GM21423 (cell line): ENCODE measurements at regions not wholly inside any gene's neighbourhood (a gene's known extent, or its start where the extent isn't known, plus 50 kb on each side); places are given as distances from the start of the nearest gene placed in this dataset.
"Not testable (repeated sequence)": the region's sequence is repeated elsewhere in the genome, so short reads cannot be mapped to it uniquely, and the experiment has no call there.

Source experiments
- ATAC-seq: cut with Tn5 transposase; IDR thresholded peaks from one replicate; pipeline ENCODE4 v1.9.1; 2021; ENCODE audit warnings: mild to moderate bottlenecking, moderate library complexity; ENCODE audit not compliant: unreplicated experiment

GRCh38 chr12:131287015-131287937, 333.6 kb downstream of the ADGRD1 start:
- ATAC-seq, result no peak

GRCh38 chr12:131287938-131288764, 334.4 kb downstream of the ADGRD1 start:
- no peak for ATAC-seq

- ATAC-seq, result not testable (repeated sequence)
Observed at GRCh38 chr12:131288765-131289695, 335.3 kb downstream of the ADGRD1 start.

- not testable (repeated sequence) for ATAC-seq
Observed at GRCh38 chr12:131289807-131290206, 336.1 kb downstream of the ADGRD1 start.

- ATAC-seq, result no peak
Observed at GRCh38 chr12:131290255-131290959, 336.7 kb downstream of the ADGRD1 start.

GRCh38 chr12:131293071-131294015, 339.6 kb downstream of the ADGRD1 start:
- ATAC-seq, result not testable (repeated sequence)

- ATAC-seq, result not testable (repeated sequence)
Observed at GRCh38 chr12:131294716-131295115, 341.0 kb downstream of the ADGRD1 start.

- not testable (repeated sequence) for ATAC-seq
Observed at GRCh38 chr12:131295117-131295516, 341.4 kb downstream of the ADGRD1 start.

GRCh38 chr12:131295559-131295958, 341.9 kb downstream of the ADGRD1 start:
- ATAC-seq, result not testable (repeated sequence)

- not testable (repeated sequence) for ATAC-seq
Observed at GRCh38 chr12:131296136-131296535, 342.4 kb downstream of the ADGRD1 start.

- ATAC-seq, result not testable (repeated sequence)
Observed at GRCh38 chr12:131296651-131297050, 342.9 kb downstream of the ADGRD1 start.

GRCh38 chr12:131298526-131299369, 345.0 kb downstream of the ADGRD1 start:
- ATAC-seq, result not testable (repeated sequence)

GRCh38 chr12:131299370-131299701, 345.6 kb downstream of the ADGRD1 start:
- not testable (repeated sequence) for ATAC-seq

GRCh38 chr12:131303576-131303975, 349.9 kb downstream of the ADGRD1 start:
- not testable (repeated sequence) for ATAC-seq

- not testable (repeated sequence) for ATAC-seq
Observed at GRCh38 chr12:131304642-131305041, 350.9 kb downstream of the ADGRD1 start.

GRCh38 chr12:131309700-131310099, 356.0 kb downstream of the ADGRD1 start:
- no peak for ATAC-seq

GRCh38 chr12:131310227-131310969, 356.7 kb downstream of the ADGRD1 start:
- ATAC-seq, result not testable (repeated sequence)
